SU-DHL-6 (cell line): ENCODE measurements at regions not wholly inside any gene's neighbourhood (a gene's known extent, or its start where the extent isn't known, plus 50 kb on each side); places are given as distances from the start of the nearest gene placed in this dataset.

Experiments
- H2AFZ ChIP-seq: fragments of 200-600 bp; sonication (generic); 2 replicates; pipeline ENCODE4 v1.6.1; 2014; ENCODE audit warnings: low read depth, mild to moderate bottlenecking, moderate library complexity, mixed read lengths, antibody characterized with exemption, low read length; ENCODE audit not compliant: severe bottlenecking
- H3F3A ChIP-seq: fragments of 200-600 bp; shearing (Covaris generic); 2 replicates; pipeline ENCODE4 v1.6.0; 2016; ENCODE audit warnings: antibody characterized with exemption, mild to moderate bottlenecking; ENCODE audit not compliant: insufficient read depth
- H3K27ac ChIP-seq: fragments of 200-600 bp; sonication (generic); 2 replicates; pipeline ENCODE4 v1.5.1; 2016; ENCODE audit warnings: low read depth, mild to moderate bottlenecking, low read length, moderate library complexity, mixed read lengths
- H3K27me3 ChIP-seq: fragments of 200-600 bp; sonication (generic), shearing (Covaris generic); 2 replicates; pipeline ENCODE4 v1.6.0; 2014; ENCODE audit warnings: mild to moderate bottlenecking, low read length
- H3K36me3 ChIP-seq: fragments of 200-600 bp; sonication (generic); 2 replicates; pipeline ENCODE4 v1.6.1; 2014; ENCODE audit warnings: mild to moderate bottlenecking, low read length, mixed read lengths
- H3K4me2 ChIP-seq: fragments of 300-600, 200-600 bp; shearing (Covaris generic), sonication (generic); 2 replicates; pipeline ENCODE4 v1.6.0; 2014; ENCODE audit warnings: low read length, low read depth, mild to moderate bottlenecking; ENCODE audit not compliant: poor library complexity, severe bottlenecking
- H3K4me3 ChIP-seq: fragments of 200-600 bp; sonication (generic); 2 replicates; pipeline ENCODE4 v1.5.1; 2014; ENCODE audit warnings: antibody characterized with exemption, low read length, mild to moderate bottlenecking, mixed read lengths; ENCODE audit not compliant: insufficient read depth, poor library complexity, severe bottlenecking
- H3K79me2 ChIP-seq: fragments of 200-600 bp; sonication (generic); 2 replicates; pipeline ENCODE4 v1.6.1; 2014; ENCODE audit warnings: mild to moderate bottlenecking, low read length, moderate library complexity; ENCODE audit not compliant: insufficient read depth
- H3K9ac ChIP-seq: fragments of 200-600 bp; sonication (generic); 2 replicates; pipeline ENCODE4 v1.7.0; 2014; ENCODE audit warnings: mild to moderate bottlenecking, low read length
- H3K9me2 ChIP-seq: fragments of 200-600 bp; sonication (generic); replicated peaks from 2 replicates; pipeline ENCODE4 v1.6.1; 2014; ENCODE audit warnings: low read length; ENCODE audit not compliant: insufficient read depth
- H3K9me3 ChIP-seq: fragments of 200-600 bp; sonication (generic); 2 replicates; pipeline ENCODE4 v1.6.1; 2014; ENCODE audit warnings: low read length, mixed read lengths; ENCODE audit not compliant: insufficient read depth
- H4K20me1 ChIP-seq: fragments of 200-600 bp; sonication (generic); 2 replicates; pipeline ENCODE4 v1.6.1; 2014; ENCODE audit warnings: low read depth, mild to moderate bottlenecking, antibody characterized with exemption, low read length, moderate library complexity, mixed read lengths
- CTCF ChIP-seq: fragments of 200-600 bp; sonication (generic); IDR thresholded peaks from one replicate; pipeline ENCODE4 v1.5.1; 2017; ENCODE audit warnings: antibody characterized with exemption, mild to moderate bottlenecking, low read length, moderate library complexity; ENCODE audit not compliant: insufficient read depth, poor library complexity, severe bottlenecking
- EZH2phosphoT487 ChIP-seq: fragments of 200-600 bp; sonication (generic), shearing (Covaris generic); conservative IDR thresholded peaks from 2 replicates; pipeline ENCODE4 v1.6.1; 2018; ENCODE audit warnings: mild to moderate bottlenecking, antibody characterized with exemption, low read length, moderate library complexity, mixed read lengths

- Histone ChIP-seq H3K79me2 (no peaks in the 10 kb centered on the region), H3K4me2 (no peak overlapping the region), H3K9me2 (0 out of 2 replicates have a peak, but pooled peaks cover 4% of the 10 kb centered on the region), H3K4me3 (no peak overlapping the region), H3K9me3 (no peaks in the 10 kb centered on the region), H3F3A (no peaks in the 10 kb centered on the region), H3K9ac (no peak overlapping the region), H3K27ac (no peak overlapping the region), H3K27me3 (no peaks in the 10 kb centered on the region), H2AFZ (no peak overlapping the region), H3K36me3 (no peaks in the 10 kb centered on the region), H4K20me1 (no peaks in the 10 kb centered on the region)
- TF ChIP-seq EZH2phosphoT487 (no peak), CTCF (no peak)
These were observed 797.6 kb upstream of the CDH2 start for GRCh38 chr18:28974504-28974903.

- H3K9me3 ChIP-seq: no peaks in the 10 kb centered on the region
- no peaks in the 10 kb centered on the region for H3K79me2 ChIP-seq
- H4K20me1 ChIP-seq: no peaks in the 10 kb centered on the region
- no peak overlapping the region for H2AFZ ChIP-seq
- no peaks in the 10 kb centered on the region for H3K36me3 ChIP-seq
- H3K9me2 ChIP-seq: 0 out of 2 replicates have a peak, but pooled peaks cover 4% of the 10 kb centered on the region
- H3K4me2 ChIP-seq: no peak overlapping the region
- H3K4me3 ChIP-seq: no peak overlapping the region
- no peak overlapping the region for H3K9ac ChIP-seq
- H3K27ac ChIP-seq: no peak overlapping the region
- TF ChIP-seq EZH2phosphoT487 (no peak), CTCF (no peak)
- H3K27me3 ChIP-seq: no peaks in the 10 kb centered on the region
- H3F3A ChIP-seq: no peaks in the 10 kb centered on the region
These were observed 796.4 kb upstream of the CDH2 start for GRCh38 chr18:28973324-28973723.

- no peak overlapping the region for H3K4me2 ChIP-seq
- H2AFZ ChIP-seq: no peak overlapping the region
- H3K4me3 ChIP-seq: no peak overlapping the region
- no peaks in the 10 kb centered on the region for H3K27me3 ChIP-seq
- H3K9me3 ChIP-seq: no peaks in the 10 kb centered on the region
- no peaks in the 10 kb centered on the region for H3K79me2 ChIP-seq
- H3K27ac ChIP-seq: no peak overlapping the region
- H4K20me1 ChIP-seq: no peaks in the 10 kb centered on the region
- H3K36me3 ChIP-seq: no peaks in the 10 kb centered on the region
- H3F3A ChIP-seq: no peaks in the 10 kb centered on the region
- H3K9me2 ChIP-seq: 0 out of 2 replicates have a peak, but pooled peaks cover 4% of the 10 kb centered on the region
- H3K9ac ChIP-seq: no peak overlapping the region
- no peak for TF ChIP-seq CTCF
- TF ChIP-seq EZH2phosphoT487: no peak
These were observed 795.5 kb upstream of the CDH2 start for GRCh38 chr18:28972333-28972907.
